H1 (cell line): ENCODE measurements at regions not wholly inside any gene's neighbourhood (a gene's known extent, or its start where the extent isn't known, plus 50 kb on each side); places are given as distances from the start of the nearest gene placed in this dataset.
"Not testable (repeated sequence)": the region's sequence is repeated elsewhere in the genome, so short reads cannot be mapped to it uniquely, and the experiment has no call there.

Source experiments
- CTCF ChIA-PET: fragments of 300-600 bp; sonication (Branson Sonifier 250); formaldehyde crosslinking; loops from one replicate; lab custom pipeline; 2021; ENCODE audit not compliant: partially characterized antibody; lab: Charles Lee
- POLR2A ChIA-PET: fragments of 300-600 bp; sonication (Branson Sonifier 250); formaldehyde crosslinking; loops from one replicate; lab custom pipeline; 2021; ENCODE audit warnings: inconsistent platforms; ENCODE audit not compliant: partially characterized antibody; lab: Charles Lee
- DNase-seq, 2 experiments: peaks; one replicate each; pipeline versions ENCODE4 v3.0.0 to v3.0.0-alpha.2; 2010 to 2022; ENCODE audit warnings: low spot score in 2 of 2, low read depth in 1 of 2, mixed read lengths in 1 of 2
- FAIRE-seq: peaks from 2 replicates; lab custom pipeline; 2011; peaks lifted over from hg19 to GRCh38; lab: Jason Lieb, UNC
- H2AFZ ChIP-seq: 2 replicates; pipeline ENCODE4 v1.8.1; 2012; ENCODE audit warnings: low read length, inconsistent platforms
- H2AK5ac ChIP-seq: 2 replicates; pipeline ENCODE4 v1.6.1; 2013; ENCODE audit warnings: low read depth, low read length
- H2BK120ac ChIP-seq: replicated peaks from 2 replicates; pipeline ENCODE3; 2013; ENCODE audit warnings: low read depth, low read length, inconsistent platforms
- H2BK12ac ChIP-seq: 2 replicates; pipeline ENCODE4 v1.6.1; 2013; ENCODE audit warnings: low read depth, low read length
- H2BK15ac ChIP-seq: 2 replicates; pipeline ENCODE4 v1.6.1; 2013; ENCODE audit warnings: low read length
- H2BK20ac ChIP-seq: 2 replicates; pipeline ENCODE4 v1.6.1; 2013; ENCODE audit warnings: low read length
- H2BK5ac ChIP-seq: 2 replicates; pipeline ENCODE4 v1.6.1; 2013; ENCODE audit warnings: low read depth, low read length
- H3K14ac ChIP-seq: 2 replicates; pipeline ENCODE4 v1.6.1; 2013; ENCODE audit warnings: inconsistent platforms; ENCODE audit not compliant: insufficient read length
- H3K18ac ChIP-seq: 2 replicates; pipeline ENCODE4 v1.6.1; 2013; ENCODE audit warnings: low read length; ENCODE audit errors: extremely low read depth
- H3K23ac ChIP-seq: 2 replicates; pipeline ENCODE4 v1.6.1; 2013; ENCODE audit warnings: inconsistent platforms; ENCODE audit not compliant: insufficient read length
- H3K23me2 ChIP-seq: 2 replicates; pipeline ENCODE4 v1.6.1; 2013; ENCODE audit warnings: low read depth, low read length
- H3K27ac ChIP-seq: 2 replicates; pipeline ENCODE4 v1.6.1; 2011; ENCODE audit warnings: low read depth, low read length, inconsistent platforms
- H3K27me3 ChIP-seq, 4 experiments: replicated peaks in 1 of 4; 1 replicate in 1 of 4; 2 replicates in 3 of 4; pipeline versions ENCODE4 v1.6.1 to v1.8.1; 2011 to 2013; ENCODE audit warnings: low read length in 3 of 4, mild to moderate bottlenecking in 3 of 4, inconsistent platforms in 2 of 4, mixed read lengths in 2 of 4, moderate library complexity in 1 of 4; ENCODE audit not compliant: control insufficient read depth in 3 of 4, insufficient read depth in 3 of 4; ENCODE audit errors: extremely low read depth in 1 of 4
- H3K36me3 ChIP-seq, 4 experiments: 2 replicates each; pipeline versions ENCODE4 v1.6.1 to v1.8.1; 2011 to 2013; ENCODE audit warnings: mild to moderate bottlenecking in 4 of 4, low read length in 3 of 4, moderate library complexity in 2 of 4, control low read depth in 1 of 4, inconsistent platforms in 1 of 4; ENCODE audit not compliant: insufficient read depth in 4 of 4, control insufficient read depth in 2 of 4
- H3K4ac ChIP-seq: replicated peaks from 2 replicates; pipeline ENCODE3; 2013; ENCODE audit warnings: low read length, low read depth, mixed read lengths, inconsistent platforms; ENCODE audit not compliant: insufficient read length
- H3K4me1 ChIP-seq, 4 experiments: replicated peaks in 1 of 4; 1 replicate in 1 of 4; 2 replicates in 3 of 4; pipeline versions ENCODE4 v1.6.1 to v1.8.1; 2011 to 2013; ENCODE audit warnings: low read length in 3 of 4, inconsistent platforms in 2 of 4, mixed read lengths in 1 of 4; ENCODE audit not compliant: insufficient read depth in 4 of 4, control insufficient read depth in 3 of 4
- H3K4me2 ChIP-seq, 2 experiments: 2 replicates each; pipeline versions ENCODE4 v1.6.1 to v1.8.1; 2011 to 2013; ENCODE audit warnings: low read depth in 2 of 2, low read length in 2 of 2, control low read depth in 1 of 2, inconsistent platforms in 1 of 2, mild to moderate bottlenecking in 1 of 2; ENCODE audit not compliant: insufficient read depth in 1 of 2
- H3K4me3 ChIP-seq, 4 experiments: fragments of 200-600, 300-600 bp in 1 of 4; sonication (generic), shearing (Covaris generic), sonication (Bioruptor Twin) in 1 of 4; 2 replicates each; pipeline versions ENCODE4 v1.5.1 to v1.8.1; 2011 to 2016; ENCODE audit warnings: low read length in 4 of 4, low read depth in 3 of 4, control low read depth in 2 of 4, inconsistent platforms in 2 of 4, mild to moderate bottlenecking in 2 of 4, mixed read lengths in 1 of 4, moderate library complexity in 1 of 4; ENCODE audit not compliant: insufficient read depth in 2 of 4; ENCODE audit errors: extremely low read depth in 1 of 4
- H3K56ac ChIP-seq: replicated peaks from 2 replicates; pipeline ENCODE3; 2013; ENCODE audit warnings: low read depth, mild to moderate bottlenecking, mixed read lengths, low read length, inconsistent platforms; ENCODE audit not compliant: insufficient read length
- H3K79me1 ChIP-seq: 2 replicates; pipeline ENCODE4 v1.6.1; 2013; ENCODE audit warnings: low read depth, low read length, control low read depth
- H3K79me2 ChIP-seq, 2 experiments: 2 replicates each; pipeline versions ENCODE4 v1.6.1 to v1.8.1; 2012 to 2013; ENCODE audit warnings: low read length in 2 of 2, mild to moderate bottlenecking in 2 of 2, inconsistent platforms in 1 of 2; ENCODE audit not compliant: insufficient read depth in 2 of 2, control insufficient read depth in 1 of 2
- H3K9ac ChIP-seq, 4 experiments: replicated peaks in 1 of 4; 1 replicate in 1 of 4; 2 replicates in 3 of 4; pipeline versions ENCODE4 v1.6.1 to v1.8.1; 2011 to 2013; ENCODE audit warnings: low read depth in 3 of 4, low read length in 3 of 4, control low read depth in 2 of 4, mild to moderate bottlenecking in 2 of 4, moderate library complexity in 2 of 4, inconsistent platforms in 1 of 4; ENCODE audit errors: extremely low read depth in 1 of 4
- H3K9me3 ChIP-seq, 2 experiments: 2 replicates each; pipeline versions ENCODE4 v1.6.1 to v1.8.1; 2012 to 2013; ENCODE audit warnings: mild to moderate bottlenecking in 2 of 2, moderate library complexity in 2 of 2, control low read depth in 1 of 2, inconsistent platforms in 1 of 2, low read depth in 1 of 2, low read length in 1 of 2, mixed read lengths in 1 of 2; ENCODE audit not compliant: insufficient read depth in 2 of 2
- H4K20me1 ChIP-seq, 2 experiments: replicated peaks in 1 of 2; 2 replicates each; pipeline versions ENCODE3 to v1.8.1; 2011 to 2013; ENCODE audit warnings: inconsistent platforms in 2 of 2, low read length in 2 of 2, mild to moderate bottlenecking in 1 of 2; ENCODE audit not compliant: insufficient read depth in 2 of 2, control insufficient read depth in 1 of 2
- H4K5ac ChIP-seq: 2 replicates; pipeline ENCODE4 v1.6.1; 2013; ENCODE audit warnings: low read length, low read depth, mixed read lengths, inconsistent platforms; ENCODE audit not compliant: insufficient read length
- H4K8ac ChIP-seq: 2 replicates; pipeline ENCODE4 v1.8.0; 2013; ENCODE audit warnings: mild to moderate bottlenecking, moderate library complexity, low read length, inconsistent platforms; ENCODE audit not compliant: insufficient read depth; ENCODE audit errors: extremely low read depth
- H4K91ac ChIP-seq: replicated peaks from 2 replicates; pipeline ENCODE3; 2013; ENCODE audit warnings: low read length, mixed read lengths, inconsistent platforms; ENCODE audit not compliant: insufficient read length
- CTCF ChIP-seq, 3 experiments: IDR thresholded peaks; 1 replicate in 2 of 3; 2 replicates in 1 of 3; pipeline versions ENCODE4 v1.5.1 to v1.6.1; 2011; ENCODE audit warnings: low read length in 3 of 3, mild to moderate bottlenecking in 3 of 3, inconsistent platforms in 2 of 3, low read depth in 1 of 3, moderate library complexity in 1 of 3; ENCODE audit not compliant: insufficient read depth in 1 of 3; ENCODE audit errors: control extremely low read depth in 1 of 3
- RAD21 ChIP-seq, 2 experiments: IDR thresholded peaks in 1 of 2; conservative IDR thresholded peaks in 1 of 2; 2 replicates each; pipeline ENCODE4 v1.6.1; 2011; ENCODE audit warnings: low read depth in 2 of 2, low read length in 2 of 2, improper control_type of control experiment in 1 of 2, inconsistent platforms in 1 of 2, mild to moderate bottlenecking in 1 of 2, moderate library complexity in 1 of 2
- WGBS, 2 experiments: shearing (Covaris generic) in 1 of 2; methylation state at CpG; one replicate each; pipeline versions ENCODE4 v1.1.6 to v1.1.7; 2013 to 2015; ENCODE audit warnings: low lambda C conversion rate in 2 of 2, mixed read lengths in 2 of 2, inconsistent platforms in 1 of 2, low coverage in 1 of 2, missing lambda C conversion rate in 1 of 2; ENCODE audit not compliant: insufficient replicate concordance in 2 of 2, insufficient coverage in 1 of 2, insufficient read length in 1 of 2; ENCODE audit errors: extremely low coverage in 1 of 2, missing lambda C conversion rate in 1 of 2; 5-methylcytosine and 5-hydroxymethylcytosine counted together

GRCh38 chr4:8961343-8961742 lies 89.7 kb upstream of the HMX1 start:
- H3K4me3 ChIP-seq, H2BK15ac ChIP-seq, H4K8ac ChIP-seq, H4K91ac ChIP-seq, H3K23ac ChIP-seq, H3K4me2 ChIP-seq, H4K5ac ChIP-seq, H3K79me2 ChIP-seq, H2BK12ac ChIP-seq, H4K20me1 ChIP-seq, FAIRE-seq, H2AK5ac ChIP-seq, H3K9ac ChIP-seq, H3K56ac ChIP-seq, H3K27ac ChIP-seq, POLR2A ChIA-PET, H2BK5ac ChIP-seq, H2AFZ ChIP-seq, H3K36me3 ChIP-seq, H3K4ac ChIP-seq, H2BK20ac ChIP-seq, H3K27me3 ChIP-seq, H3K79me1 ChIP-seq, H3K4me1 ChIP-seq, H3K23me2 ChIP-seq, H2BK120ac ChIP-seq, H3K18ac ChIP-seq, H3K14ac ChIP-seq: not testable (repeated sequence)
- 74% methylated on average over 10 of the region's 11 CpGs; no CpG with 5 or more reads in 1 of the 2 experiments for WGBS, 2 experiments
- peaks cover 5 to 73% of the 10 kb centered on the region in 2 experiments; a peak in 3 of 4 replicates for H3K9me3 ChIP-seq
- CTCF ChIA-PET, result interaction anchor here (0.6 kb wide), 1 partner anchor 429 kb away, joined by 3 read pairs; no protein-coding TSS in a partner anchor
- TF ChIP-seq CTCF (IDR thresholded peaks at IDR 0.05; ENCODE audit: control extremely low read depth in 1 of 3, insufficient read depth in 1 of 3, low read depth in 1 of 3, low read length in 3 of 3) (peak; percentile 6 to 46 (median 24); a peak in 2 of 4 replicates), RAD21 (IDR thresholded peaks at IDR 0.05 in 1 of 2, conservative IDR thresholded peaks at IDR 0.05 in 1 of 2; ENCODE audit: low read depth in 2 of 2, low read length in 2 of 2) (peak; percentile 36 to 44; a peak in 3 of 4 replicates)
- peak; percentile 58 to 94 for DNase-seq
